CD4-positive, alpha-beta T cell treated with Interleukin-4 for 4 hours (primary cell): ENCODE measurements at regions not wholly inside any gene's neighbourhood (a gene's known extent, or its start where the extent isn't known, plus 50 kb on each side); places are given as distances from the start of the nearest gene placed in this dataset.
"Not testable (repeated sequence)": the region's sequence is repeated elsewhere in the genome, so short reads cannot be mapped to it uniquely, and the experiment has no call there.

Experiments used
- DNase-seq: peaks from one replicate; pipeline ENCODE4 v3.0.0-alpha.2; 2020

- no peak for DNase-seq
These were observed 543.6 kb upstream of the CITED2 start for GRCh38 chr6:139917951-139918630.

GRCh38 chr6:139914910-139915309, 540.5 kb upstream of the CITED2 start:
- DNase-seq = no peak

GRCh38 chr6:139912735-139913400, 538.4 kb upstream of the CITED2 start:
- no peak for DNase-seq

- no peak for DNase-seq
These were observed 535.5 kb upstream of the CITED2 start for GRCh38 chr6:139909992-139910391.

GRCh38 chr6:139905404-139906052, 531.1 kb upstream of the CITED2 start:
- no peak for DNase-seq

GRCh38 chr6:139904568-139904967, 530.1 kb upstream of the CITED2 start:
- no peak for DNase-seq

- DNase-seq = no peak
These were observed 529.7 kb upstream of the CITED2 start for GRCh38 chr6:139904158-139904533.

GRCh38 chr6:139903411-139904157, 529.1 kb upstream of the CITED2 start:
- DNase-seq = peak; percentile 10

- no peak for DNase-seq
These were observed 520.9 kb upstream of the CITED2 start for GRCh38 chr6:139895205-139895793.

- DNase-seq = no peak
These were observed 519.8 kb upstream of the CITED2 start for GRCh38 chr6:139894271-139894670.

GRCh38 chr6:139891471-139891870, 517.0 kb upstream of the CITED2 start:
- DNase-seq = no peak

GRCh38 chr6:139888681-139889122, 514.3 kb upstream of the CITED2 start:
- no peak for DNase-seq

- DNase-seq = no peak
These were observed 512.8 kb upstream of the CITED2 start for GRCh38 chr6:139887275-139887674.

GRCh38 chr6:139886396-139886795, 511.9 kb upstream of the CITED2 start:
- DNase-seq = no peak

- DNase-seq = no peak
These were observed 511.5 kb upstream of the CITED2 start for GRCh38 chr6:139885909-139886308.

GRCh38 chr6:139883776-139884175, 509.3 kb upstream of the CITED2 start:
- DNase-seq = no peak

GRCh38 chr6:139882977-139883728, 508.7 kb upstream of the CITED2 start:
- DNase-seq = no peak

- DNase-seq = no peak
These were observed 507.8 kb upstream of the CITED2 start for GRCh38 chr6:139882234-139882633.

GRCh38 chr6:139881728-139882211, 507.3 kb upstream of the CITED2 start:
- peak; percentile 25 for DNase-seq

- no peak for DNase-seq
These were observed 506.8 kb upstream of the CITED2 start for GRCh38 chr6:139881236-139881635.

- no peak for DNase-seq
These were observed 505.4 kb upstream of the CITED2 start for GRCh38 chr6:139879823-139880356.

- not testable (repeated sequence) for DNase-seq
These were observed 504.8 kb upstream of the CITED2 start for GRCh38 chr6:139879241-139879640.
